NCI-H146 (cell line): ENCODE measurements at regions not wholly inside any gene's neighbourhood (a gene's known extent, or its start where the extent isn't known, plus 50 kb on each side); places are given as distances from the start of the nearest gene placed in this dataset.

Source experiments
- DNase-seq: peaks from one replicate; lab custom pipeline; 2025; lab: John Stamatoyannopoulos, UW

DNA sequence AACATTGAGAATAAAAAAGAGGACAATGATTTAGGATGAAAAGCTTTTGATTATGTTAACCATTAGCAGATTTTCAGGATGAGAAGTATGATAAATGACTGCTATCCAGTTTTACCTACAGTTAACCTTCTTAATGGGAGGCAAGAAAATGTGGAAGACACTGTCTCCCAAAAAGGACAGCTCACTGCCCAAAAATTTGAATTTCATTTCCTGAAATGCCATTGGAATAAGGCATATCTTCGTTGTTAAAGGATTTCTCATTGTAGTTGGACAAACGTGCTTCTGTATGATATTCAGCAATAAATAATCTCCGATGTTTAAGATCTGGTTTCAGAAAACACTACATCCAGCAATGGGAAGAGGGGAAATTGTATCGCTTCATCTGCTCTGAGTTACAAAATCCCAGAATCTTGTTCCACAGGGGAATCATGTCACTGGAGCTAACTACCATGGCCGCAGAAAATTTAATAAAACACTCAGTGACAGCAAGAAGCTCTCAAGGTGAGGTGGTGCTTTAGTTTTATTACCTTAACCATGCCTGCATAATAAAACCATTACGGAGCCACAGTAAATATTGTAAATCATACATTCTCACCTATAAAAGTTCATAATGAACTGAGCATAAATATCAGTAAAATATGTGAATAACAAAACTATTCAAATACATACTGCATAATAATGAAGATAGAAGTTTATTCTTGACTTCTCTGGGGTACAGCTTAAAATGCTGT lies 552.3 kb downstream of the PCDH7 start:
- DNase-seq: no peak

DNA sequence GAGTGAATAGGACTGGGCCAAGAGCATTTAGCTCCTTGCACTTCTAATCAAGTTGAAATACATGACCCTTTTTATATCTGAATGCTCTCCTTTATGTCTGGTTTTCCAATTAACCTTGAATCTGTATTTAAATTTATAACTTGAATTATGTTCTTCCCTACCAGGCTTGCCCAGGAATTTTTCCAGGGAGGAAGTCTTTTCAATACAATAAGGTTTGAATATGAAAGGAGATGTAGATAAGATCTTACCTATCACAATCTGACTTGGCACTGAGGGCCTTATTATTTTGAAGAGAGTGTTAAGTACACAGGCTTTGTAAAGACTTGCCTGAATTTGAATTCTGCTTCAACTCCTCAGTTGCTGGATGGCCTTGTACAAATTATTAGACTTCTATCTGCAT lies 555.7 kb downstream of the PCDH7 start:
- peak; percentile 11 for DNase-seq

DNA sequence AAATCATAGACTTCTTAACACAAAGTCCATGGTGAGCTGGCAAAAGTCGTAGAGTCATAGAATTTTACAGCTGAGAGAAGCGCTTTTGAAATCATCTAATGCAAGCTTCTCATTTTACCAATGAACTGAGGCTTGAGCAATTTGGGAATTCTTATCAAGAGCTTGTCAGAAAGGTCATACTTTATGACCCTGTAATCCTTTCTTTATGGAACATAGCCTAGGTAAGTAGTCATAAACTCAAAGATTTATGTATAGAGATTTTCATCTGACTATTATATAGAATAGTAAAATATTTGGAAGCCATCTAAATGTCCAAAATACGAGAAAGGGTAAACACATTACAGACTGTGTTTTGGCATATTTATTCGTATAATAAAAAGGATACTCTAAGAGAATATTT lies 563.5 kb downstream of the PCDH7 start:
- DNase-seq: no peak

DNA sequence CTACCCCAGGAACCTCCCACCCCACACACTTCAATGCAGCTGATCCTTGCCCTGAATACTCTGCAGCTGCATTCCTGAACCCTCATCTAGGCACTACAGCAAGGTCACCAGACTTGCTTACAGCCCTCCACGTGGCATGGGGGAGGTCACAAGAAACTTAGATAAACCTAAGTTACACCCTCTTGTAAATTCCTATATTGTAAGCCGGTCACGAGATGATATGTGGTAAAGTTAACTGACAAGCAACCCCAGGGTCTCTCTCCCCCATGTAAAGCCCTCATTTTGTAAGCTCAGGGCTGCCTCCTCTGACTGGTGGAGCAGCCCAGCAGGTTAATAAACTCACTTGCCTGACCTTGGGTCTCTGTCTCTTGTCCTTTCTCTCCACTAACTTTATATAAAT lies 570.7 kb downstream of the PCDH7 start:
- DNase-seq: no peak

DNA sequence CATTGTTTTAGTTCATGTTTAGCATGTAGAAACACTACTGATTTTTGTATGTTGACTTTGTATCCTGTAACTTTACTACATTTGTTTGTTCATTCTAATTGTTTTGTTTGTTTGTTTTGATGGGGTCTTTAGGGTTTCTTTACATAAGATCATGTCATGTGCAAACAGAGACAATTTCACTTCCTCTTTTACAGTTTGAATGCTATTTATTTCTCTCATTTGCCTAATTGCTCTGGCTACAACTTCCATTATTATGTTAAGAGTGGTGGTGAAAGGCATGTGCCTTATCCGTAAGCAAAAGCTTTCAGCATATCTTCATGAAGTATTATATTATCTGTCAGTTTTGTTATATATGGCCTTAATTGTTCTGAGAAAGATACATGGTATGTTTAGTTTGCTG lies 571.1 kb downstream of the PCDH7 start:
- DNase-seq: no peak

DNA sequence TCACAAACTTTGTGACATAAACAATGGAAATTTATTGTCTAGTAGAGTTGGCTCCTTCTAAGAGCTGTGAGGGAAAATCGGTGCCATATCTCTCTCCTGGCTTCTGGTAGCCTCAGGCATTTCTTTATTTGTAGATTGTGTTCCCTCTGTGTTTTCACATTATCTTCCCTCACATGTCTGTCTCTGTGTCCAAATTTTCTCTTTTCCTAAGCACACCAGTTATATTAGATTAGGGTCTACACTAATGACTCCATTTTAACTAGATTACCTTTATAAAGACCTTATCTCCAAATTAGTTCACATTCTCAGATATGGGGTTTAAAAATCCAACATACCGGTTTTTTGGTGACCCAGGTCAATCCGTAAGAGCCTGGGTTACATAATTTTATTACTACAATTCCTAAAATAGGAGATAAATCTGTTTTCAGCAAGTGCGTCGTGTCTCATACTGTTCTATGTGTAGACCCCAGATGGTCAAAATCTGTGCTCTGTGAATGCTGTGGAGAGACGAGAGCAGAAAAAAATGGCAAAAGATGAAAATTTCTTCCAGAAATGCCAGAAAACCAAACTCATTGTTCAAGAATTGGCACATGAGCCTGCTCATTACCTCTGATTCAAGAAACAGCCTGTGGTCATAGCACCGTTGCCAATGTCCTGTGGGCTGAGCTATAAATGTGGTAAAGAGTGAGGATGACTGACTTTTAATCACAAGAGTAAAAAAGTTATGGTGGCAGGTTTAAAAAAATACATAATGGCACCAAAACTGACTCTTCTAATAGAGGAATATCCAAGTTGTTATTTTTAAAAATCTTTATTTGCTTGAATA lies 574.7 kb downstream of the PCDH7 start:
- no peak for DNase-seq

DNA sequence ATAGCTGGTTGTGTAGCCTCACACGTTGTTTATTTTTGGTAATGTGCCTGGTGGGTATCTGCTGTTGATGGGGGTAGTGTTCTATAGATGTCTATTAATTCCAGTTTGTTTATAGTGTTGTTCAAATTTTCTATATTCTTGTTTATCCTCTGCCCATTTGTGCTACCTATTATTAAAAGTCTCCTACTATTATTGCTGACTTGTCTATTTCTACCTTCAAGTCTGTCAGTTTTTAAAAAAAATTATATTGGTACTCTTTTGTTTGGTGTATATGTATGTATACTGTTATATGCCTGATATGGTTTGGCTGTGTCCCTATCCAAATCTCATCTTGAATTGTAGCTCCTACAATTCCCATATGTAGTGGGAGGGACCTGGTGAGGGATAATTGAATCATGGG lies 578.6 kb downstream of the PCDH7 start:
- no peak for DNase-seq

DNA sequence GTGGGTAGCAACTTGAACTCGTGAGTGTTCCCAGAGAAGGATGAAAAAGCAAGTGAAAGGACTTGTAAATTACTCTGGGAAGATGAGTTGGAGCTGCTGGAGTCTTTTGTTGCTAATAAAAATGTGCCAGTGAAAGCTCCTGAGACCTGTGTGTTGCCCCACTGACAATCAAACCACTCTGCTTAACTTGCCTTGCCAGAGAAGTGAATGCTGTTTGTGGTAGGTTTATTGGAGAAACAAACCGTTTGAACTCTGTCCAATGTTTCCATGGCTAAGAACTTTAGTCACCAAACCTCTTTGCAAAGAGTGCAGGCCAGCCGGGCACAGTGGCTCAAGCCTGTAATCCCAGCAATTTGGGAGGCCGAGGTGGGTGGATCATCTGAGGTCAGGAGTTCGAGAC lies 586.9 kb downstream of the PCDH7 start:
- no peak for DNase-seq

DNA sequence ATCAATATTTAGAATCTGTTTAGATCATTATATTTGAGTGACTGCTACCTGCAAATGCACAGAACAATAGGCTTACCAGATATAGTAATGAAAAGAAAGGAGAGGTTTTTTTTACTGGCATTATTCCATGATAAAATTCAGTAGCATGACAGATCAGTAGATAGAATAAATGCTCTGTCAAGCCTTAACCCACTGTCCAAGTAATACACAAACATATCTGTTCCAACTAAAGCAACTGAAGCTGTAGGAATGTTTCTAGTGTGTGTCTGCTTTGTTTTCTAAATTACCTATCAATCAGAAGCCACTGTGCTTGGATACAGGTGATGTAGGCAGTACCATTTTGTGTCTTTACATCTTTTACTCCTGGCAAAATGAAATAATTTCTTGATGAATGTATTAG lies 604.6 kb downstream of the PCDH7 start:
- no peak for DNase-seq

DNA sequence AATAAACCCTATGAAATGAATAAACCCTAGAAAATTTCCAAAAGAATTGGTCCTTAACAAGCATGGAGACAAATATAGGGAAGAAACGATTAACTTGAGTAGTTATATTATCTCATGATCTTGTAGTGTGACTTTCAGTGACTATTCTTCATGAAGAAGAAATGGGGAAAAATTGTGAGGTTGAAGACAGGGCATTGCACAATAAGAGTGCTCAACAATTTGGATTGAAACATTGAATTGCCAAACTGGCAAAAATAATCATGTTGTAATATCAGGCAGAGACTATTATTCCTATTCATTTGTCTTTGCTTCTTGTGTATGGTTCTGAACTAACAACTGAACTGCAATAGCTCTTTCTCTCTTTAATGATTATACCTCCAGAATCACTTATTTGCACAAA lies 605.1 kb downstream of the PCDH7 start:
- no peak for DNase-seq

DNA sequence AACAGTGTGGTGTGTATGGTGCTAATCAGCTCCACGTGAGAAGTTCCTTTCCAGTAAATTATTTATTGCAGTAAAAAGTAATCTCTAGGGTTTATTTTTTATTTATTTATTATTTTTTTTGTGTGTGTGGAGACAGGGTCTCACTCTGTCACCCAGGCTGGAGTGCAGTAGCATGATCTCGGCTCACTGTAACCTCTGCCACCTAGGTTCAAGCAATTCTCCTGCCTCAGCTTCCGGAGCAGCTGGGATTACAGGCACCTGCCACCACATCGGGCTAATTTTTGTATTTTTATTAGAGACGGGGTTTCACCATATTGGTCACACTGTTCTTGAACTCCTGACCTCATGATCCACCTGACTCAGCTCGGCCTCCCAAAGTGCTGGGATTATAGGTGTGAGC lies 606.9 kb downstream of the PCDH7 start:
- no peak for DNase-seq

DNA sequence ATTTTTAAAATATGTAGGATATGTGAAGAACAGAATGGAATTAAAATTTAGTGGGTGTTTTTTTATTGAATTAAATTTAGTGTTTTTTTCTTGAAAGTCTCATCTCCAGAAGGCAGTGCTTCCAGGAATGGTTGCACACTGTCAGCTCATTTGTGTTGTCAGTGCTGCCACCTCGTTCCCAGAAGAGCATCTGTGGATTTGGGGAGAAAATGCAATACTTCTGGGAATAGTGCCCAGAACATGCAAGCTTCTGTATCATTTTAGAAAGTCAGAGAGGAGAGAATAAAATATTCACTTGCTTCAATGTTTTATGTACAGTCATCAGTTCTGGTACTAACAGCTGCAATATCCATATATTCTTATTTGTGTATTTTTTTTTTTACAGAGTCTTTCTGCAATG lies 608.8 kb downstream of the PCDH7 start:
- no peak for DNase-seq

DNA sequence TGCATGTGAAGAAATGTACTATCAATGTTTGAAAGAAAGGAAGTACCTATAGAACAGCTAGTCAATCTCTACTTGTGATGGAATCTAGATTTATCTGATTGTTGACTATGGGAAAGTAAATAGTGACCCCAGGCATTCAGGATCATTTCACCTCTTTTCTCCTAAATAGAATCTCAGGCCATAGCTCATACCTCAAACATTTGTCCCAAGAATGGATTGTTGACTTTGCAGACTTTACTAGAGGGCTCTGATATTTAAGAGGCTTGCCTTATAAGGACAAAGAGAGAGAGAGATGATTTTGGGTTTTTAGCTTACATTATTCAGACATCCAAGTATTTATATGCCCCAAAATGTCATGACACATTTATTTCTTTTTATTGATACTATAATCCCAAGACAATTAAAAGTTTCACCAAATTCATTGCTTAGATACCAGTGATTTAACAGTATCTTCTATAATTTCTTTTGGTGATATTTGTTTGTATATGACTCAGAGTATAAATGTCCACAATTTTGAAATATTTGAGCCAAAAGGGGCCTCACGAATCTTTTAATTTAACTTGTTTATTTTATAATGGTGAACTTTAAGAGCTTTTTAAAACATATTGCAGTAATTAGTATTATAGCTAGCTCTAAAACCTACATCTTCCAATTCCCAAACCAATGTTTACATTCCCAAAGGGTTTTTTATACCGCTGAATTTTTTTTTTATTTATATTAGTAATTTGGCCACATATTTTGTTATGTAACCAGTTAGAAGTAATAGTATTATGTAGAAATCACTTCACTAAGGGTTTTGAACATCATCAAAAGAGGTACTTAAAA lies 614.1 kb downstream of the PCDH7 start:
- no peak for DNase-seq

DNA sequence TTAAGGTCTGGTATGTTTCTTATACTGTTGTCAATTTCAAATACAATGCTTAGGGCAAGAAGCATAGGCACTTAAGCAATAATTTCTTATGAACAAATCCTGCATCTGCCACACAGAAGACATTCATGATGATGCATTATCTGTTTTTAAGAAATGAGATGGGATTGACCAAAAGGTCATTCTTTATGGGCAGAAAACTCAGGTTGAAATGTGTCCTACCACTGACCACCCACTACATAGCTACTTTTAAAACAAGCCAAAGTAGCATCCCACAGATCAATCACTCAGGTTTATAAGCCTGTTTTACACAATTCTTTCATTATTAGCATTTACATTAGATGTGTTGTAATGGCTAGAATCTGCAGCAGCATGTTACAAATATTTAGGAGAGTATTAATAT lies 617.8 kb downstream of the PCDH7 start:
- no peak for DNase-seq

DNA sequence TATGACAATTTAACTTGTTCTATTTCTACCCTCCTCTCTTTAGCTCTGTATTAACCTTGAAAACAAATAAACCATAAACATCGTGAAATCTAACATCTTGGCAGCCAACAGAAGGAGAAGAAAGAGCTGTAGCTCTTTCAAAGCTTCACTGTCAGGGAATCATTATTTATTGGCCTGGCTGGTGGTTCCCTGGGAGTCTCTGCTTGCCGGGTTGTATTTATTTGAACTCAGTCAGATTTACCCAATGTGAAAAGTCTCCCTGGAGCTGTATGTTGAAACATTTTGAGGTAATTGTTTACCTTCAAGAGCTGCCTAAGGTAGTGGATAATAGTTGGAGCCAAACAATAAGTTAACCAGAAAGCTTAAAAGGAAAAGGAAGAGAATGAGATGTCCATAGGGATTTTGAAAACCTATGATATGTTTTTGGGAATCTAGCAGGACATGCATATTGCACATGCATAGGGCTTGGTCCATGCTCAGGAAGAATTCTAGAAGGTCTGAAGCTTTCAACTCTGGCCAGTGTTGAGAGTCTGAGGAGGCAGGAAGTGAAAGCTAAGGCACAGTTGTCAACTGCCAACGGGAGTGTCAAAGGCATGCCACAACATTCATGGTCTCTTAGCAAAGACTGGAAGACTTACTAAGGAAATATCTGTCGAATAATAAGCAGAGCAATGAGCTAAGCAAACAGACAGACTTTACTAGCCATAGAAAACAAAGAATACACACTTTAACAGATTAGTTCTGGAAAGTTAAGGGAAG lies 621.6 kb downstream of the PCDH7 start:
- no peak for DNase-seq

DNA sequence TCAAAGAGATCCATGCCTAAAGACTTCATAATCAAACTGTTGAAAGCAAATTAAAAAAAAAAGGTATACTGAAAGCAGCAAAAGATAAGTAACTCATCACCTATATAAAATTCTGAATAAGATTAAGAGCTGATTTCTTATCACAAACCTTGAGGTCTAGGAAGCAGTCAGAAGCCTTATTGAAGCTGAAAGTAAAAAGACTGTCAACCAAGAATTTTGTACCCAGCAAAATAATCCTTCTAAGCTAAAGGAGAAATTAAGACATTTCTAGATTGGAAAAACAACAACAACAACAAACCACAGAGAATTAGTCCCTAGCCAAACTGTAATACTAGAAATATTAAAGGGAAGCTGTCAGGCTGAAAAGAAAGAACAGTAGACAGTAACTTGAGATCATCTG lies 622.9 kb downstream of the PCDH7 start:
- no peak for DNase-seq

DNA sequence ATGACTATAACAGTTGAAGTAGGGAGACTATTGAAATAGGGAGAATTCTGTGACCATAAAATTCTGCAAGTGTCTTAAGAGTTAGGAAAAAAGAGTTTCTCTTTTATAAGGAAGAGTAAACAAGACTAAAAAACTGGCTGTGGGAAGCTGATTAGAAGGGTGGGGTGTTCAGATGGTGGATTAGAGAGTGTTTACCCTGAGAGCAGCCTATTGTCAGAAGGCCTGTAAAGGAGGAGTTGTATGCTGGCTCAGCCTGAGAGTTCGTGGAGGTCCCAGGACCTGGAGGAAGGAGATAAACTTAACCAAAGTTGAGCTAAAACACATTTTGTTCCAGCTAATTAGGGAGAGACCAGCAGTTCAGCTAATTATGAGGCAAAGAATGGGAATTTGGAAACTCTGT lies 629.7 kb downstream of the PCDH7 start:
- DNase-seq: peak; percentile 4

DNA sequence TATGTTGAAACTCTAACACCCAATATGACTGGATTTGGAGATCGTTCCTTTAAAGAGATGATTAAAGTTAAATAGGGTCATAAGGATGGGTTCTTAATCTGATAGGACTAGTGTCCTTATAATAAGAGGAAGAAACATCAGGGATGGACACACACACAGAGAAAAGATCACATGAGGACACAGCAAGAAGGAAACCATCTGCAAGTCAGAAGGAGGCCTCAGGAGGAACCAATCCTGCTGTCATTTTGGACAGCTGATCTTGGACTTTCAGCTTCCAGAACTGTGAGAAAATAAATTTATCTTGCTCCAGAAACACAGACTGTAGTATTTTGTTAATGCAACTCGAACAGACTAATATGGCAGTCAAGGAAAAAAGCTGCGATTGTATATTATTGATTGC lies 631.5 kb downstream of the PCDH7 start:
- no peak for DNase-seq

DNA sequence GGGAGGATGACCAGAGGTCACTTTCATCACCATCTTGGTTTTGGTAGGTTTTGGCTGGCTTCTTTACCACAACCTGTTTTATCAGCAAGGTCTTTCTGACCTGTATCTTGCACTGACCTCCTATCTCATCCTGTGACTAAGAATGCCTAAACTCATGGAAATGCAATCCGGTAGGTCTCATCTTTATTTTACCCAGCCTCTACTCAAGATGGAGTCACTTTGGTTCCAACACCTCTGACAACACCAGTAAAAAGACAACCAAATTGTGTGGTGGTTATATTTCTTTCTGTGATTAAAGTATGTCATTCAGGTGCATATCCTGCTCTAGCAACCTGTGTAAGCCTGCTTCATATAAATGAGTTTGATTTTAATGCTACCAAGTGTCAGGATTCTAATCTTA lies 636.7 kb downstream of the PCDH7 start:
- no peak for DNase-seq

DNA sequence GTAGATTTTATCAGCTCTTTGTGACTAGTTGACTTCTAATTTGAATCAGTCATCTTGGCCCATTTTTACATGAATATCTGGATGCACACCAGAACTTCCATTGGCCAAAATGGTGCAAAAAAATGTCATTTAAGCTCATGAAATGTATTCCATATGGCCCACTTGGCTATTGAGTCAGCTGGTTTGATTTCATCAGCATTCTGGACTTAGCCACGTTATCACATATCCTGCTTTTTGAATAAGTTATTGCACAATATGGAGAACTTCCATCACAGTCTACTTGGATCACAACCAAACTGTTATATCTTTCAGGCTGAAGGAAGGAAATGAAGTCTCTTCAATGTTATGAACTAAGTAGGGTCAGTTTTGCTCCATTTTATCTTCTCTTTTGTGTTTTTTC lies 640.6 kb downstream of the PCDH7 start:
- DNase-seq: no peak

DNA sequence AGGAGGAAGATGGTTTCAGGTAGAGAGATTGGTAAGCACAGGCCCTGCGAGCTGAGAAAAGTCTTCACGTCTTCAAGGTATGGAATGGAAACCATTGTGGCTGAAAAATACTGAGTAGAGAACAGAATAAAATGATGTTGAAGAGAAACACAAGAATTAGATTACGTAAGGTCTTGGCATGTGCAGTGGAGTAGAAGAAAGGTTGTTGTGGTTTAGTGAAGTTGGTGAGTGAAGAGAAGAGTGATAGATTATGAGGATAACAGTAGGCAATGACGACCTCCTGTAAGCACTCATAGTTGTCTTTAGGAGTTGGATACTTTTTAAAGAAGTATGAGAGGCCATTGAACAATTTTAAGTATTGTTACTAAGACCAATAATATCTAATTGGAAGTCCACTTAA lies 642.6 kb downstream of the PCDH7 start:
- DNase-seq: no peak
